Occipital lobe (tissue), 1 donor: ENCODE measurements at regions not wholly inside any gene's neighbourhood (a gene's known extent, or its start where the extent isn't known, plus 50 kb on each side); places are given as distances from the start of the nearest gene placed in this dataset.
A peak's percentile ranks its signal among the peaks of the same experiment; 100 is the strongest.

Experiments
- DNase-seq: peaks from one replicate; lab custom pipeline; 2025; lab: John Stamatoyannopoulos, UW

- no peak for DNase-seq
Measured at GRCh38 chr13:97110936-97111335, 111.2 kb upstream of the MBNL2 start.

GRCh38 chr13:97111756-97112155, 110.4 kb upstream of the MBNL2 start:
- DNase-seq = no peak

- DNase-seq = no peak
Measured at GRCh38 chr13:97112446-97113152, 109.5 kb upstream of the MBNL2 start.

GRCh38 chr13:97113231-97114001, 108.7 kb upstream of the MBNL2 start:
- DNase-seq = peak; percentile 20

GRCh38 chr13:97114651-97115050, 107.5 kb upstream of the MBNL2 start:
- DNase-seq = no peak

- DNase-seq = peak; percentile 13
Measured at GRCh38 chr13:97116754-97117153, 105.4 kb upstream of the MBNL2 start.

GRCh38 chr13:97117388-97117910, 104.7 kb upstream of the MBNL2 start:
- DNase-seq = no peak

GRCh38 chr13:97119943-97120342, 102.2 kb upstream of the MBNL2 start:
- DNase-seq = no peak

- DNase-seq = peak; percentile 15
Measured at GRCh38 chr13:97120346-97120745, 101.8 kb upstream of the MBNL2 start.

GRCh38 chr13:97120976-97121375, 101.2 kb upstream of the MBNL2 start:
- no peak for DNase-seq

- DNase-seq = no peak
Measured at GRCh38 chr13:97121894-97122293, 100.2 kb upstream of the MBNL2 start.

- DNase-seq = no peak
Measured at GRCh38 chr13:97122381-97122996, 99.6 kb upstream of the MBNL2 start.

- no peak for DNase-seq
Measured at GRCh38 chr13:97124206-97124605, 97.9 kb upstream of the MBNL2 start.

- DNase-seq = no peak
Measured at GRCh38 chr13:97124915-97125809, 97.0 kb upstream of the MBNL2 start.

GRCh38 chr13:97125810-97126738, 96.1 kb upstream of the MBNL2 start:
- DNase-seq = no peak

GRCh38 chr13:97127842-97128241, 94.3 kb upstream of the MBNL2 start:
- DNase-seq = no peak

- DNase-seq = no peak
Measured at GRCh38 chr13:97130190-97130589, 91.9 kb upstream of the MBNL2 start.

- no peak for DNase-seq
Measured at GRCh38 chr13:97131447-97131846, 90.7 kb upstream of the MBNL2 start.

- no peak for DNase-seq
Measured at GRCh38 chr13:97133554-97133953, 88.6 kb upstream of the MBNL2 start.

- no peak for DNase-seq
Measured at GRCh38 chr13:97133955-97134354, 88.2 kb upstream of the MBNL2 start.
